Gastroesophageal sphincter (tissue), 4 donors: ENCODE measurements at regions not wholly inside any gene's neighbourhood (a gene's known extent, or its start where the extent isn't known, plus 50 kb on each side); places are given as distances from the start of the nearest gene placed in this dataset.

ENCODE experiments used
- ATAC-seq: fragments of 150-250 bp; one replicate; pipeline ENCODE4 v1.9.1; 2016; ENCODE audit warnings: mild to moderate bottlenecking, moderate library complexity
- H3K27ac ChIP-seq, 4 donors: fragments of 200-600 bp; sonication (generic) in 3 of 4; 1 replicate in 3 of 4; 2 replicates in 1 of 4; pipeline ENCODE4 v1.5.1; 2016 to 2019
- H3K27me3 ChIP-seq: fragments of 200-600 bp; sonication (generic); one replicate; pipeline ENCODE4 v1.5.1; 2019
- H3K36me3 ChIP-seq, 2 donors: fragments of 200-600 bp; sonication (generic); one replicate each; pipeline ENCODE4 v1.5.1; 2019; ENCODE audit warnings: control low read depth in 1 of 2
- H3K4me1 ChIP-seq, 3 donors: fragments of 200-600 bp; sonication (generic); 1 replicate in 2 of 3; 2 replicates in 1 of 3; pipeline ENCODE4 v1.5.1; 2016 to 2019; ENCODE audit warnings: control low read depth in 2 of 3
- H3K4me3 ChIP-seq, 2 donors: fragments of 200-600 bp; sonication (generic); one replicate each; pipeline ENCODE4 v1.5.1; 2019; ENCODE audit warnings: mild to moderate bottlenecking in 1 of 2, moderate library complexity in 1 of 2
- H3K9me3 ChIP-seq, 3 donors: fragments of 200-600 bp; sonication (generic); one replicate each; pipeline ENCODE4 v1.5.1; 2017 to 2019; ENCODE audit warnings: control low read depth in 2 of 3
- CTCF ChIP-seq, 4 experiments: fragments of 200-600 bp in 2 of 4; fragments of 450-650 bp in 2 of 4; sonication (generic) in 1 of 4; IDR thresholded peaks; one replicate each; pipeline ENCODE4 v1.5.1; 2017 to 2019; ENCODE audit warnings: antibody characterized with exemption in 4 of 4, mild to moderate bottlenecking in 2 of 4, moderate library complexity in 2 of 4
- EP300 ChIP-seq: sonication (generic); formaldehyde crosslinking; IDR thresholded peaks from one replicate; pipeline ENCODE4 v1.6.1; 2017; ENCODE audit warnings: antibody characterized with exemption, mild to moderate bottlenecking
- POLR2A ChIP-seq, 2 donors: fragments of 450-650 bp; IDR thresholded peaks; one replicate each; pipeline ENCODE4 v1.6.1; 2017; ENCODE audit warnings: antibody characterized with exemption in 2 of 2, mild to moderate bottlenecking in 2 of 2, moderate library complexity in 1 of 2
- POLR2AphosphoS5 ChIP-seq: sonication (generic); formaldehyde crosslinking; IDR thresholded peaks from one replicate; pipeline ENCODE4 v1.6.1; 2017; ENCODE audit warnings: antibody characterized with exemption
- WGBS, 2 donors: methylation state at CpG; one replicate each; pipeline ENCODE4 v1.1.5; 2018; ENCODE audit warnings: low coverage in 1 of 2; 5-methylcytosine and 5-hydroxymethylcytosine counted together

- H3K4me3 ChIP-seq, result no peak overlapping the region
- H3K27ac ChIP-seq, result no peak overlapping the region
- no peaks in the 10 kb centered on the region for H3K27me3 ChIP-seq
- no peak for ATAC-seq
- TF ChIP-seq POLR2AphosphoS5 (no peak), CTCF (IDR thresholded peaks at IDR 0.05) (no peak)
- H3K9me3 ChIP-seq, result peaks cover 0 to 18% (median 0%) of the 10 kb centered on the region in 3 donors
- H3K4me1 ChIP-seq, result peaks cover 0 to 17% (median 0%) of the 10 kb centered on the region in 3 donors
- H3K36me3 ChIP-seq, result no peaks in the 10 kb centered on the region
- 71 to 100% methylated on average over 1 of the region's 1 CpG for WGBS, 2 donors
Observed at GRCh38 chr17:12457493-12457892, 208.2 kb upstream of the MYOCD start.

GRCh38 chr17:12459736-12460135 lies 206.0 kb upstream of the MYOCD start:
- Histone ChIP-seq H3K36me3 (no peaks in the 10 kb centered on the region), H3K4me1 (peaks cover 5 to 35% (median 6%) of the 10 kb centered on the region in 3 donors), H3K9me3 (peaks cover 0 to 18% (median 0%) of the 10 kb centered on the region in 3 donors), H3K27ac (peak overlapping the region in 2 of 4 donors; percentile 64 to 78), H3K4me3 (no peak overlapping the region), H3K27me3 (no peaks in the 10 kb centered on the region)
- ATAC-seq, result no peak
- TF ChIP-seq POLR2A (IDR thresholded peaks at IDR 0.05) (no peak), EP300 (no peak), POLR2AphosphoS5 (no peak), CTCF (IDR thresholded peaks at IDR 0.05) (no peak)

GRCh38 chr17:12463102-12463501 lies 202.6 kb upstream of the MYOCD start:
- H3K4me3 ChIP-seq, result no peak overlapping the region
- peak; percentile 82 for ATAC-seq
- TF ChIP-seq POLR2AphosphoS5, result peak; percentile 84
- TF ChIP-seq POLR2A (IDR thresholded peaks at IDR 0.05), result no peak
- H3K27ac ChIP-seq, result peak overlapping the region; percentile 72 to 82 (median 76)
- H3K36me3 ChIP-seq, result no peaks in the 10 kb centered on the region
- peaks cover 5 to 44% (median 6%) of the 10 kb centered on the region in 3 donors for H3K4me1 ChIP-seq
- no peaks in the 10 kb centered on the region for H3K9me3 ChIP-seq
- H3K27me3 ChIP-seq, result no peaks in the 10 kb centered on the region
- 0 to 31% methylated on average over 1 to 2 of the region's 2 CpGs for WGBS, 2 donors

- H3K9me3 ChIP-seq, result no peaks in the 10 kb centered on the region
- WGBS, 2 donors, result 19 to 21% methylated on average over 5 to 7 of the region's 7 CpGs
- peak; percentile 31 for ATAC-seq
Observed at GRCh38 chr17:12472252-12473173, 193.2 kb upstream of the MYOCD start.

GRCh38 chr17:12478311-12478710 lies 187.4 kb upstream of the MYOCD start:
- Histone ChIP-seq H3K9me3 (no peaks in the 10 kb centered on the region), H3K27me3 (no peaks in the 10 kb centered on the region), H3K4me3 (no peak overlapping the region), H3K27ac (no peak overlapping the region), H3K4me1 (no peaks in the 10 kb centered on the region), H3K36me3 (no peaks in the 10 kb centered on the region)
- ATAC-seq, result no peak
- 93 to 100% methylated on average over 3 to 5 of the region's 7 CpGs for WGBS, 2 donors
- TF ChIP-seq POLR2AphosphoS5 (no peak), POLR2A (IDR thresholded peaks at IDR 0.05) (no peak), EP300 (no peak), CTCF (IDR thresholded peaks at IDR 0.05) (no peak)

More at GRCh38 chr17:12472252-12473173, 193.2 kb upstream of the MYOCD start:
- TF ChIP-seq CTCF (IDR thresholded peaks at IDR 0.05) (no peak), POLR2AphosphoS5 (peak; percentile 30)
- Histone ChIP-seq H3K4me3 (no peak overlapping the region), H3K27me3 (no peaks in the 10 kb centered on the region), H3K36me3 (no peaks in the 10 kb centered on the region), H3K4me1 (peaks cover 0 to 31% (median 0%) of the 10 kb centered on the region in 3 donors), H3K27ac (peak overlapping the region; percentile 51 to 73 (median 68))
